GM12874 (cell line): ENCODE measurements at regions not wholly inside any gene's neighbourhood (a gene's known extent, or its start where the extent isn't known, plus 50 kb on each side); places are given as distances from the start of the nearest gene placed in this dataset.

Experiments
- TF ChIP-seq, protein P1 (sequence below): IDR thresholded peaks from 2 replicates; pipeline ENCODE4 v1.5.1; 2011; ENCODE audit warnings: low read depth, mild to moderate bottlenecking, control low read depth, low read length, moderate library complexity; ENCODE audit not compliant: insufficient read depth

- TF ChIP-seq, protein P1, sequence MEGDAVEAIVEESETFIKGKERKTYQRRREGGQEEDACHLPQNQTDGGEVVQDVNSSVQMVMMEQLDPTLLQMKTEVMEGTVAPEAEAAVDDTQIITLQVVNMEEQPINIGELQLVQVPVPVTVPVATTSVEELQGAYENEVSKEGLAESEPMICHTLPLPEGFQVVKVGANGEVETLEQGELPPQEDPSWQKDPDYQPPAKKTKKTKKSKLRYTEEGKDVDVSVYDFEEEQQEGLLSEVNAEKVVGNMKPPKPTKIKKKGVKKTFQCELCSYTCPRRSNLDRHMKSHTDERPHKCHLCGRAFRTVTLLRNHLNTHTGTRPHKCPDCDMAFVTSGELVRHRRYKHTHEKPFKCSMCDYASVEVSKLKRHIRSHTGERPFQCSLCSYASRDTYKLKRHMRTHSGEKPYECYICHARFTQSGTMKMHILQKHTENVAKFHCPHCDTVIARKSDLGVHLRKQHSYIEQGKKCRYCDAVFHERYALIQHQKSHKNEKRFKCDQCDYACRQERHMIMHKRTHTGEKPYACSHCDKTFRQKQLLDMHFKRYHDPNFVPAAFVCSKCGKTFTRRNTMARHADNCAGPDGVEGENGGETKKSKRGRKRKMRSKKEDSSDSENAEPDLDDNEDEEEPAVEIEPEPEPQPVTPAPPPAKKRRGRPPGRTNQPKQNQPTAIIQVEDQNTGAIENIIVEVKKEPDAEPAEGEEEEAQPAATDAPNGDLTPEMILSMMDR = no peak
Measured at GRCh38 chr6:164114651-164115050, 700.1 kb downstream of the QKI start.

DNA sequence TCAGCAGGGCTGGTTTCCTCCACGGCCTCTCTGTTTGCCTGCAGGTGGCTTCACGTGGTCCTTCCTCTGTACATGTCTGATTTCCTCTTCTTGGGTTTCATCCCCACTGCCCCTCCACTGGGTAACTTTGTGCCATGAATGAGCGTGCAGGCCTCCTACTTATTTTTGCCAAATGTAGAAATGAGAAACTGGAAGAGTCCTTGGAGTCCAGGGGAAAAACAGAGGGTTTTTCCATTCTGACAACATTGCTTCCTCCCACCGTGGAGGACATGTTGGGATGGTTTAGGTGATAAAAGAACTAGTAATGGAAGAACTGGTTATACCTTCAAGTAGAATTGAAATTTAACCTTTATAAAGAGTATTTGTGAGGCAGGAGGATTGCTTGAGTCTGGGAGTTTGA is 699.5 kb downstream of the QKI start:
- TF ChIP-seq, protein P1 = no peak

DNA sequence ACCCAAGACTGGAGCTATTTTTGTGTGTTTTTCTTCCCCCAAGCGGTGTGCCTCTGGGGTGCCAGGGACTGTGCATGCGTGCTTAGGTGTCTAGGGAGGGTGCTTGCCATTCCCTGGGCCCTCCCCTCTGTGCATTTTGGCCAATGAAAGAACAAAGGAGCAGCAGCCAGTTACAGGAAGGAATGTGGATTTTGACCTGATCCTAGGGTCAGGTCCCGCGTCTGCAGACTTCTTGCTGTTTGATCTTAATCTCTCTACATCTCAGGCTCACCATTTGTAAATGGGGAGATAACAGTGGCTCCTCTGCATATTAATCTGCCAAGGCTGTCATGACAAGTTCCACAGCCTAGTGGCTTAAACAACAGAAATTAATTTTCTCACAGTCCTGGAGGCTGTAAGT is 699.1 kb downstream of the QKI start:
- TF ChIP-seq, protein P1 = no peak

- TF ChIP-seq, protein P1 = no peak
Measured at GRCh38 chr6:164109770-164110140, 695.2 kb downstream of the QKI start.

DNA sequence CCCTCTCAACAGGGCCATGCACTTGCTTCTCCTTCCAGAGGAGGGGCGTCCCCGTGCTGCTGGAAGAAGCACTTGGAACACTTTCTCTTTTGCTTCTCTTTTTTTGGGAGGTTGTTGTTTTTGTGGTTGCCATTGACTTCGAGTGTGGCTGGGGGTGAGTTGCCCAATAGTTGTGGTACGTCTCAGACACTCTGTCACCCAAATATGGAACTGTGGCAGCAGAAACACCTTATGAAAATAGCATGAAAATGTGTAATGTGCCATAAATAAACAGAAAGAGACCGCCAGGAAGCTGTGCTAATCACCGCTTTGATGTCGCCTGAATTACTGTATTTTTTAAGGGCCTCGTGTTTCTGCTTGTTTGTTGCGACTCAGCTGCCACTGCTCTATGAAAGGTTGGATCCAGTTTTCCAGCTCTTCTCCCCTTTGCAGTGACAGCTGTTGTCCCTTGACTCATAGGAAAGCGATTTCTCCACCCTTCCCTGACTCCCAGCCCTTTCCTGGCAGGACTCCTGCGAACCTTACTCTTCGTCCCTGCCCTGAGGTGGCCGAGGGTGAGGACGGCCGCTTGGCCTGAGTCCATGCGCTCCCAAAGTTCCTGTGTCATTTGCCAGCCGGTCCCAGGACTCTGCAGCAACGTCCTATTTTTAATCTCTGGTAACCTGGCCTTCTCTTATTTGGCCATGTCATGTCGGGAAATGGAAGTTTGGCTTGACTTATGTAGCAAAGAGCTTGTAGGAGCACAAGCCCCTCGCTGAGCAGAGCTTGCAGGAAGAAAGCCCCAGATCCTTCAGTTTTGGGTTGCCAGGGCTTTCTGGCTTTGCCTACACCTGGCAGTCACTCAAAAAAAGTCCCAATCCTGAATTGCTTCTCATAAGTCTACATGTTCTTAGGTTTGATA is 694.6 kb downstream of the QKI start:
- TF ChIP-seq, protein P1 = no peak

- TF ChIP-seq, protein P1 = no peak
Measured at GRCh38 chr6:164108092-164108491, 693.6 kb downstream of the QKI start.

GRCh38 chr6:164107297-164107995 is 692.9 kb downstream of the QKI start:
- TF ChIP-seq, protein P1 = no peak
